ENCODE measurements at regions not wholly inside any gene's neighbourhood (a gene's known extent, or its start where the extent isn't known, plus 50 kb on each side); places are given as distances from the start of the nearest gene placed in this dataset.

- TF ChIP-seq POLR2A (IDR thresholded peaks at IDR 0.05) (no peak), CTCF (IDR thresholded peaks at IDR 0.05) (no peak)
Measured at GRCh38 chr15:69934607-69935006, 163.1 kb downstream of the TLE3 start.
